ENCODE measurements at regions not wholly inside any gene's neighbourhood (a gene's known extent, or its start where the extent isn't known, plus 50 kb on each side); places are given as distances from the start of the nearest gene placed in this dataset.
"Not testable (repeated sequence)": the region's sequence is repeated elsewhere in the genome, so short reads cannot be mapped to it uniquely, and the experiment has no call there.

- TF ChIP-seq ZNF274 (IDR thresholded peaks at IDR 0.05; ENCODE audit: low read depth, low read length) = no peak
- no peak overlapping the region for H3K4me3 ChIP-seq (ENCODE audit: low read length)
Measured at GRCh38 chr9:40913096-40913719, 215.3 kb downstream of the FOXD4L6 start.

- not testable (repeated sequence) for H3K4me3 ChIP-seq (ENCODE audit: low read length)
Measured at GRCh38 chr9:40912679-40913078, 215.8 kb downstream of the FOXD4L6 start.

- TF ChIP-seq ZNF274 (IDR thresholded peaks at IDR 0.05; ENCODE audit: low read depth, low read length) = no peak
- no peak overlapping the region for H3K4me3 ChIP-seq (ENCODE audit: low read length)
Measured at GRCh38 chr9:40911647-40912046, 216.8 kb downstream of the FOXD4L6 start.

GRCh38 chr9:40910995-40911394 is 217.5 kb downstream of the FOXD4L6 start:
- not testable (repeated sequence) for H3K4me3 ChIP-seq (ENCODE audit: low read length)

GRCh38 chr9:40909821-40910220 is 218.7 kb downstream of the FOXD4L6 start:
- no peak for TF ChIP-seq ZNF274 (IDR thresholded peaks at IDR 0.05; ENCODE audit: low read depth, low read length)
- H3K4me3 ChIP-seq (ENCODE audit: low read length) = no peak overlapping the region

- H3K4me3 ChIP-seq (ENCODE audit: low read length) = not testable (repeated sequence)
Measured at GRCh38 chr9:40909111-40909510, 219.4 kb downstream of the FOXD4L6 start.

- no peak overlapping the region for H3K4me3 ChIP-seq (ENCODE audit: low read length)
- no peak for TF ChIP-seq ZNF274 (IDR thresholded peaks at IDR 0.05; ENCODE audit: low read depth, low read length)
Measured at GRCh38 chr9:40907657-40908624, 220.5 kb downstream of the FOXD4L6 start.

- H3K4me3 ChIP-seq (ENCODE audit: low read length) = not testable (repeated sequence)
Measured at GRCh38 chr9:40906879-40907278, 221.6 kb downstream of the FOXD4L6 start.

GRCh38 chr9:40892315-40892714 is 236.2 kb downstream of the FOXD4L6 start:
- H3K4me3 ChIP-seq (ENCODE audit: low read length) = not testable (repeated sequence)

- not testable (repeated sequence) for H3K4me3 ChIP-seq (ENCODE audit: low read length)
Measured at GRCh38 chr9:40885858-40886257, 242.6 kb downstream of the FOXD4L6 start.

- not testable (repeated sequence) for H3K4me3 ChIP-seq (ENCODE audit: low read length)
Measured at GRCh38 chr9:40884902-40885490, 243.5 kb downstream of the FOXD4L6 start.

GRCh38 chr9:40884072-40884901 is 244.2 kb downstream of the FOXD4L6 start:
- no peak overlapping the region for H3K4me3 ChIP-seq (ENCODE audit: low read length)
- TF ChIP-seq ZNF274 (IDR thresholded peaks at IDR 0.05; ENCODE audit: low read depth, low read length) = no peak

- not testable (repeated sequence) for H3K4me3 ChIP-seq (ENCODE audit: low read length)
Measured at GRCh38 chr9:40883423-40884071, 244.9 kb downstream of the FOXD4L6 start.

GRCh38 chr9:40873753-40874295 is 254.7 kb downstream of the FOXD4L6 start:
- H3K4me3 ChIP-seq (ENCODE audit: low read length) = not testable (repeated sequence)

GRCh38 chr9:40868437-40868836 is 260.0 kb downstream of the FOXD4L6 start:
- H3K4me3 ChIP-seq (ENCODE audit: low read length) = not testable (repeated sequence)

All from GM08714 (cell line).